GM21423 (cell line): ENCODE measurements at regions not wholly inside any gene's neighbourhood (a gene's known extent, or its start where the extent isn't known, plus 50 kb on each side); places are given as distances from the start of the nearest gene placed in this dataset.
"Not testable (repeated sequence)": the region's sequence is repeated elsewhere in the genome, so short reads cannot be mapped to it uniquely, and the experiment has no call there.

Experiments used
- ATAC-seq: cut with Tn5 transposase; IDR thresholded peaks from one replicate; pipeline ENCODE4 v1.9.1; 2021; ENCODE audit warnings: mild to moderate bottlenecking, moderate library complexity; ENCODE audit not compliant: unreplicated experiment

- ATAC-seq: no peak
Measured at GRCh38 chr5:110812639-110813038, 73.8 kb downstream of the SLC25A46 start.

GRCh38 chr5:110815916-110816605, 77.3 kb downstream of the SLC25A46 start:
- no peak for ATAC-seq

- no peak for ATAC-seq
Measured at GRCh38 chr5:110817459-110817858, 78.7 kb downstream of the SLC25A46 start.

GRCh38 chr5:110823571-110823970, 84.8 kb downstream of the SLC25A46 start:
- ATAC-seq: no peak

- no peak for ATAC-seq
Measured at GRCh38 chr5:110824936-110825441, 86.2 kb downstream of the SLC25A46 start.

- no peak for ATAC-seq
Measured at GRCh38 chr5:110832683-110833082, 93.9 kb downstream of the SLC25A46 start.

- ATAC-seq: not testable (repeated sequence)
Measured at GRCh38 chr5:110834933-110835332, 96.1 kb downstream of the SLC25A46 start.

GRCh38 chr5:110836851-110837250, 98.0 kb downstream of the SLC25A46 start:
- no peak for ATAC-seq

GRCh38 chr5:110838357-110838756, 99.5 kb downstream of the SLC25A46 start:
- ATAC-seq: not testable (repeated sequence)

- ATAC-seq: no peak
Measured at GRCh38 chr5:110838961-110839360, 100.2 kb downstream of the SLC25A46 start.

- ATAC-seq: no peak
Measured at GRCh38 chr5:110840347-110840960, 101.6 kb downstream of the SLC25A46 start.

- ATAC-seq: no peak
Measured at GRCh38 chr5:110841137-110841536, 102.3 kb downstream of the SLC25A46 start.

- no peak for ATAC-seq
Measured at GRCh38 chr5:110842948-110843347, 104.1 kb downstream of the SLC25A46 start.

- no peak for ATAC-seq
Measured at GRCh38 chr5:110844251-110844650, 105.4 kb downstream of the SLC25A46 start.

GRCh38 chr5:110846398-110847001, 107.7 kb downstream of the SLC25A46 start:
- ATAC-seq: no peak

GRCh38 chr5:110851357-110851756, 112.5 kb downstream of the SLC25A46 start:
- ATAC-seq: no peak

- peak; percentile 90 for ATAC-seq
Measured at GRCh38 chr5:110852053-110852452, 113.2 kb downstream of the SLC25A46 start.

- no peak for ATAC-seq
Measured at GRCh38 chr5:110852541-110852940, 113.7 kb downstream of the SLC25A46 start.

GRCh38 chr5:110853267-110853666, 114.5 kb downstream of the SLC25A46 start:
- no peak for ATAC-seq

- no peak for ATAC-seq
Measured at GRCh38 chr5:110854200-110854599, 115.4 kb downstream of the SLC25A46 start.

GRCh38 chr5:110855961-110856360, 117.2 kb downstream of the SLC25A46 start:
- no peak for ATAC-seq
